BJ (cell line): ENCODE measurements at regions not wholly inside any gene's neighbourhood (a gene's known extent, or its start where the extent isn't known, plus 50 kb on each side); places are given as distances from the start of the nearest gene placed in this dataset.

Source experiments
- CTCF ChIA-PET: fragments of 350-600 bp; formaldehyde crosslinking; extraction: SDS; loops from one replicate; lab custom pipeline; 2021; ENCODE audit warnings: antibody characterized with exemption, inconsistent platforms; lab: Yijun Ruan, JAX
- POLR2A ChIA-PET: fragments of 300-600 bp; sonication (Branson Sonifier 250); formaldehyde crosslinking; extraction: SDS; loops from one replicate; lab custom pipeline; 2021; ENCODE audit warnings: antibody characterized with exemption; lab: Charles Lee
- DNase-seq: peaks from one replicate; pipeline ENCODE4 v3.0.0-alpha.2; 2011; ENCODE audit warnings: low read depth
- H3K27me3 ChIP-seq: 2 replicates; pipeline ENCODE4 v1.6.0; 2011; ENCODE audit warnings: low read length; ENCODE audit not compliant: control insufficient read depth, insufficient read depth
- H3K36me3 ChIP-seq: 2 replicates; pipeline ENCODE4 v1.5.1; 2011; ENCODE audit warnings: low read length; ENCODE audit not compliant: control insufficient read depth, insufficient read depth
- H3K4me3 ChIP-seq: 2 replicates; pipeline ENCODE4 v1.5.1; 2011; ENCODE audit warnings: low read depth, mild to moderate bottlenecking, control low read depth, low read length
- TF ChIP-seq, protein P1 (sequence below): IDR thresholded peaks from 2 replicates; pipeline ENCODE4 v1.5.1; 2011; ENCODE audit warnings: low read depth, mild to moderate bottlenecking, control low read depth, inconsistent platforms, low read length, moderate library complexity; ENCODE audit not compliant: insufficient read depth

- ChIA-PET POLR2A (no interaction called here), CTCF (no interaction called here)
- no peak overlapping the region for H3K4me3 ChIP-seq
- no peak for DNase-seq
- TF ChIP-seq, protein P1, sequence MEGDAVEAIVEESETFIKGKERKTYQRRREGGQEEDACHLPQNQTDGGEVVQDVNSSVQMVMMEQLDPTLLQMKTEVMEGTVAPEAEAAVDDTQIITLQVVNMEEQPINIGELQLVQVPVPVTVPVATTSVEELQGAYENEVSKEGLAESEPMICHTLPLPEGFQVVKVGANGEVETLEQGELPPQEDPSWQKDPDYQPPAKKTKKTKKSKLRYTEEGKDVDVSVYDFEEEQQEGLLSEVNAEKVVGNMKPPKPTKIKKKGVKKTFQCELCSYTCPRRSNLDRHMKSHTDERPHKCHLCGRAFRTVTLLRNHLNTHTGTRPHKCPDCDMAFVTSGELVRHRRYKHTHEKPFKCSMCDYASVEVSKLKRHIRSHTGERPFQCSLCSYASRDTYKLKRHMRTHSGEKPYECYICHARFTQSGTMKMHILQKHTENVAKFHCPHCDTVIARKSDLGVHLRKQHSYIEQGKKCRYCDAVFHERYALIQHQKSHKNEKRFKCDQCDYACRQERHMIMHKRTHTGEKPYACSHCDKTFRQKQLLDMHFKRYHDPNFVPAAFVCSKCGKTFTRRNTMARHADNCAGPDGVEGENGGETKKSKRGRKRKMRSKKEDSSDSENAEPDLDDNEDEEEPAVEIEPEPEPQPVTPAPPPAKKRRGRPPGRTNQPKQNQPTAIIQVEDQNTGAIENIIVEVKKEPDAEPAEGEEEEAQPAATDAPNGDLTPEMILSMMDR = no peak
- H3K27me3 ChIP-seq = no peaks in the 10 kb centered on the region
- no peaks in the 10 kb centered on the region for H3K36me3 ChIP-seq
Measured at GRCh38 chr2:161100211-161100895, 59.9 kb upstream of the TANK start.

GRCh38 chr2:161101406-161101805 is 58.8 kb upstream of the TANK start:
- ChIA-PET POLR2A (interaction anchor here (0.5 kb wide), 1 partner anchor 39 kb away, joined by 19 read pairs; no protein-coding TSS in a partner anchor), CTCF (interaction anchor here (0.6 kb wide), 1 partner anchor 11 kb away, joined by 3 read pairs; no protein-coding TSS in a partner anchor)
- Histone ChIP-seq H3K36me3 (no peaks in the 10 kb centered on the region), H3K4me3 (no peak overlapping the region), H3K27me3 (no peaks in the 10 kb centered on the region)
- no peak for DNase-seq
- TF ChIP-seq, protein P1 = no peak

DNA sequence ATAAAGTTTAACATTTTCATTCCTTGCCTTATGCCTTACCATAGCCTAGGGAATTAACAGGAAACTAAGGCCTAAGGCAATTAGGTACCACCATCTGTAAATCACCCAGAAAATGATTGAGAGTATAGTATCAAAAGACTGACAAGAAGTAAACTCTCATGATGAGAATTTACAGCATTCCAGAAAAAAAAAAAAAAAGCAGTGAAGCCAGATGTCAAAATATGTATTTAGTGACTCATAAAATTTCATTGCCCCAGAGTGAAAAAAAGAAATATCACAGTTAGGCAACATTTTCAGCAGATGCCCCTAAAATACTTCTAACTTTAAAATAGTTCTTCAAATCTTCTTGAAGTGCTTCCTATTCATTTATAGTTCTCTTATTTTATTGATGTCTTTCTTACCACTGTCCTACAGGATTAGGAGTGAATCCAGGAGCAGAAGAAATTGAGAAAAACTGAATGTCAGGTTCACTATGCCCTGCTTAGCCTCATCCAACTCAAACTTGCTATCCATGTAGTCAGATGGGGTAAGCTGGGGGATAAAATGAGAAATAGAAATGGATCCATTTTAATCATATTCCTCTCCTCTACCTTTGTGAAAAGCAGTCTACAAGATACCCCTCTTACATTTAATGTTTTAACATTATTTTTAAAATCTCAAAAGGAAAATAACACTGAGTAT is 57.3 kb upstream of the TANK start:
- POLR2A ChIA-PET = interaction anchor here (0.9 kb wide), 1 partner anchor 67 kb away, joined by 20 read pairs; no protein-coding TSS in a partner anchor
- no peak for DNase-seq
- Histone ChIP-seq H3K4me3 (no peak overlapping the region), H3K36me3 (no peaks in the 10 kb centered on the region), H3K27me3 (0 out of 2 replicates have a peak, but pooled peaks cover 2% of the 10 kb centered on the region)
- CTCF ChIA-PET = interaction anchor here (0.7 to 1.2 kb wide), 3 partner anchors 12 to 39 kb away, joined by 3 to 5 read pairs (median 4); no protein-coding TSS in a partner anchor
- TF ChIP-seq, protein P1 = no peak

DNA sequence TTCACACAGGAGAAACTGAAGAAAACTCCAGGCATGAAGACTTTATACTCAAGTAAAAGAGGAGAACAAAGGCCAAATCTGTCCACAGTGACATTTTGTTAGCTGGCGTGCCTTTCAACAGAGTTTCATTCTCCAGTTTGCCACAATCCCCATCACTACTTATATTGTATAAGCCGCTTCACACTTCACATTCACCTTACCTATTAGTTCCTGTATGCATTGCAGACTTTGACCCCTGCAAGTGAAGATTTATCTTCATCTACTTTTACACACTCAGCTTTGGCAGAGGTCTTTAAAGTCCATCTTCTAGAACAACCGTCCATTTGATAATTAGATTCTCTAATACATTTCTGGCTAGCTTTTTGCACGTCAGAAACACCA is 56.8 kb upstream of the TANK start:
- DNase-seq = no peak
- Histone ChIP-seq H3K36me3 (no peaks in the 10 kb centered on the region), H3K27me3 (0 out of 2 replicates have a peak, but pooled peaks cover 2% of the 10 kb centered on the region), H3K4me3 (no peak overlapping the region)
- TF ChIP-seq, protein P1 = no peak
- ChIA-PET CTCF (interaction anchor here (1.1 to 1.2 kb wide), 2 partner anchors 12 to 39 kb away, joined by 4 to 5 read pairs; no protein-coding TSS in a partner anchor), POLR2A (interaction anchor here (0.9 kb wide), 1 partner anchor 66 kb away, joined by 20 read pairs; no protein-coding TSS in a partner anchor)

GRCh38 chr2:161104054-161104553 is 56.1 kb upstream of the TANK start:
- Histone ChIP-seq H3K36me3 (no peaks in the 10 kb centered on the region), H3K4me3 (no peak overlapping the region), H3K27me3 (0 out of 2 replicates have a peak, but pooled peaks cover 2% of the 10 kb centered on the region)
- no peak for DNase-seq
- POLR2A ChIA-PET = no interaction called here
- TF ChIP-seq, protein P1 = no peak
- CTCF ChIA-PET = interaction anchor here (1.2 kb wide), 1 partner anchor 40 kb away, joined by 4 read pairs; no protein-coding TSS in a partner anchor
